ENCODE measurements at regions not wholly inside any gene's neighbourhood (a gene's known extent, or its start where the extent isn't known, plus 50 kb on each side); places are given as distances from the start of the nearest gene placed in this dataset.

DNA sequence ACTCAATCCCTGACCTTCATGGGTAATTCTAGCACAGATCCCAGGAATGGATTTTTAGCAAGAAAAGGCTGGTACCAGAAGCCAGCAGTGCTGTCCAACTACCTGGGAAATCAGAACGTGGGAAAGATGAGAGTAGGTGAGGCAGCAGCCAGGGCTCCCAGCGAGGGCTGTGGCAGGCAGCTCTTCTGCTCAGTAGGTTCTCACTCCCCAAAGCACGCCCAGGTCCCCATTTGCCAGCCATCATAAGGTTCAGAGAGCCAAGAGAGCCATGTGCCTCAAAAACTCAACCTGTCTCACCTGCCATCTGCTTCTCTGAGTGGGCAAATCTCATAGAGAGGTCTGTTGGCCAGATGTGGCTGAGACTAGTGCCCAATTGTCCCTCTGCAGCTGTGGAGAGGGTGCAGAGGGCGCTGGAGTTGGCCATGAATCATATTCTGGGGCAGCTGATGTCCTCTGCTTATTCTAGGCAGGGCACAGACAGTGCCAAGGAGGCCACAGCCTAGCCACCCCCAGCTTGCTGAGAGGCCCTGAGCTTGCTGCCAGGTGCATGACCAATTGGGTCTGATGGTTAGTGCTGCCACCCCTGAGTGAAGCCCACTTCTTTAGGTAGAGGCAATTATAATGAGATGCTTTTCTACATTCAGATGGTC is 81.7 kb upstream of the GATB start:
- Histone ChIP-seq H3K4me3 (no peak overlapping the region), H3K9me3 (no peaks in the 10 kb centered on the region), H3K27ac (no peak overlapping the region), H3K4me1 (replicated peaks) (no peaks in the 10 kb centered on the region), H3K27me3 (replicated peaks; ENCODE audit: insufficient read depth) (no peaks in the 10 kb centered on the region), H3K36me3 (no peaks in the 10 kb centered on the region)
- TF ChIP-seq POLR2A (IDR thresholded peaks at IDR 0.05), result no peak
- TF ChIP-seq, protein P1, sequence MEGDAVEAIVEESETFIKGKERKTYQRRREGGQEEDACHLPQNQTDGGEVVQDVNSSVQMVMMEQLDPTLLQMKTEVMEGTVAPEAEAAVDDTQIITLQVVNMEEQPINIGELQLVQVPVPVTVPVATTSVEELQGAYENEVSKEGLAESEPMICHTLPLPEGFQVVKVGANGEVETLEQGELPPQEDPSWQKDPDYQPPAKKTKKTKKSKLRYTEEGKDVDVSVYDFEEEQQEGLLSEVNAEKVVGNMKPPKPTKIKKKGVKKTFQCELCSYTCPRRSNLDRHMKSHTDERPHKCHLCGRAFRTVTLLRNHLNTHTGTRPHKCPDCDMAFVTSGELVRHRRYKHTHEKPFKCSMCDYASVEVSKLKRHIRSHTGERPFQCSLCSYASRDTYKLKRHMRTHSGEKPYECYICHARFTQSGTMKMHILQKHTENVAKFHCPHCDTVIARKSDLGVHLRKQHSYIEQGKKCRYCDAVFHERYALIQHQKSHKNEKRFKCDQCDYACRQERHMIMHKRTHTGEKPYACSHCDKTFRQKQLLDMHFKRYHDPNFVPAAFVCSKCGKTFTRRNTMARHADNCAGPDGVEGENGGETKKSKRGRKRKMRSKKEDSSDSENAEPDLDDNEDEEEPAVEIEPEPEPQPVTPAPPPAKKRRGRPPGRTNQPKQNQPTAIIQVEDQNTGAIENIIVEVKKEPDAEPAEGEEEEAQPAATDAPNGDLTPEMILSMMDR (IDR thresholded peaks at IDR 0.05), result no peak
- TF ChIP-seq POLR2AphosphoS5 (IDR thresholded peaks at IDR 0.05), result no peak
- DNase-seq (ENCODE audit: low spot score), result no peak
- intact Hi-C loops (cut with DNase I), result no loop called here
- WGBS, result 86% methylated on average over 4 of the region's 4 CpGs

- H3K4me3 ChIP-seq, result no peak overlapping the region
- TF ChIP-seq POLR2A (IDR thresholded peaks at IDR 0.05), result no peak
- TF ChIP-seq, protein P1 (IDR thresholded peaks at IDR 0.05), result no peak
- TF ChIP-seq POLR2AphosphoS5 (IDR thresholded peaks at IDR 0.05), result no peak
- no peaks in the 10 kb centered on the region for H3K27me3 ChIP-seq (replicated peaks; ENCODE audit: insufficient read depth)
- no peaks in the 10 kb centered on the region for H3K9me3 ChIP-seq
- WGBS, result 81% methylated on average over 10 of the region's 10 CpGs
- no peaks in the 10 kb centered on the region for H3K4me1 ChIP-seq (replicated peaks)
- no peak for DNase-seq (ENCODE audit: low spot score)
- H3K27ac ChIP-seq, result no peak overlapping the region
- H3K36me3 ChIP-seq, result no peaks in the 10 kb centered on the region
- intact Hi-C loops (cut with DNase I), result no loop called here
Measured at GRCh38 chr4:151841107-151841506, 80.3 kb upstream of the GATB start.

DNA sequence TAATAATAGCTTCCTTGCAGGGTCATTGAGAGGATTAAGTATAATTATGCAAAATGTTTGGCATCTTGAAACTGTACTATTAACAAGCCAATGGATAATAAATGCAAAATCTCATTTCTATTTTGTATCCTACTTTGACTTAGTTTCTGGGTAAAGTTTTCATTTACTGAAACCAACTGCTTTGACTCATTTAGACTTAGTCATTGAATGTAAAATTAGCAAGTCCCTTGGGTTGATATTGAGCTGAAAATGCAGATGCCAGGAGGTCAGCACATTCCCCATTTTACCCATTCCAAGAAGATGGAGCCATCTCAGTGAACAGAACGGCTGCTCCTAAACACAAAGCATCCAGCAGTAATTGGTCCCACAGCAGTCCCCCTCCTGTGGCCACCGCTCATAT is 74.7 kb upstream of the GATB start:
- Histone ChIP-seq H3K27me3 (replicated peaks; ENCODE audit: insufficient read depth) (no peaks in the 10 kb centered on the region), H3K36me3 (no peaks in the 10 kb centered on the region), H3K9me3 (no peaks in the 10 kb centered on the region), H3K27ac (no peak overlapping the region), H3K4me1 (replicated peaks) (no peaks in the 10 kb centered on the region), H3K4me3 (no peak overlapping the region)
- WGBS, result 93% methylated on average over 2 of the region's 2 CpGs
- DNase-seq (ENCODE audit: low spot score), result no peak
- intact Hi-C loops (cut with DNase I), result no loop called here
- TF ChIP-seq POLR2A (IDR thresholded peaks at IDR 0.05) (no peak), POLR2AphosphoS5 (IDR thresholded peaks at IDR 0.05) (no peak)
- TF ChIP-seq, protein P1 (IDR thresholded peaks at IDR 0.05), result no peak

- no peaks in the 10 kb centered on the region for H3K4me1 ChIP-seq (replicated peaks)
- intact Hi-C loops (cut with DNase I), result no loop called here
- no peak overlapping the region for H3K4me3 ChIP-seq
- TF ChIP-seq POLR2A (IDR thresholded peaks at IDR 0.05) (no peak), POLR2AphosphoS5 (IDR thresholded peaks at IDR 0.05) (no peak)
- TF ChIP-seq, protein P1 (IDR thresholded peaks at IDR 0.05), result no peak
- no peaks in the 10 kb centered on the region for H3K9me3 ChIP-seq
- H3K27me3 ChIP-seq (replicated peaks; ENCODE audit: insufficient read depth), result no peaks in the 10 kb centered on the region
- DNase-seq (ENCODE audit: low spot score), result no peak
- H3K27ac ChIP-seq, result no peak overlapping the region
- no peaks in the 10 kb centered on the region for H3K36me3 ChIP-seq
Measured at GRCh38 chr4:151833174-151833573, 72.4 kb upstream of the GATB start.

DNA sequence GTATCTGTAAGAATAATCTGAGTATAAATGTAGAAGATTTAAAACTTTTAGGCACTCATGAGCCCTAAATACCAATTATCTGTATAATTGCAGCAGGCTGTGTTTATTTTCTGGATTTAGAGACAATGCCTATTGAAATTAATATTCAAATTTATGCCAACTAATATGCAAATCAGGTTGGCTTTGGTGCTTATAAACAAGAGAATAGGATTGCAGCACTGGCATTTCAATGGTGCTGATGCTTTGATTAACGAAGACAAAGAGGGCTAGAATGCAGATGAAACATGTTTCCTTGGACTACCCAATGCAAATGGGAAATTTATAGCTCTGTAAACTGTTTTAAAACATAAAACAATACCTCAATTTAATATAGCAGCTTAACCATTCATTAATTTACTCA is 70.7 kb upstream of the GATB start:
- no peaks in the 10 kb centered on the region for H3K9me3 ChIP-seq
- H3K27ac ChIP-seq, result no peak overlapping the region
- H3K4me1 ChIP-seq (replicated peaks), result no peaks in the 10 kb centered on the region
- TF ChIP-seq POLR2AphosphoS5 (IDR thresholded peaks at IDR 0.05), result no peak
- TF ChIP-seq, protein P1 (IDR thresholded peaks at IDR 0.05), result no peak
- TF ChIP-seq POLR2A (IDR thresholded peaks at IDR 0.05), result no peak
- no peaks in the 10 kb centered on the region for H3K36me3 ChIP-seq
- H3K4me3 ChIP-seq, result no peak overlapping the region
- DNase-seq (ENCODE audit: low spot score), result no peak
- H3K27me3 ChIP-seq (replicated peaks; ENCODE audit: insufficient read depth), result no peaks in the 10 kb centered on the region
- intact Hi-C loops (cut with DNase I), result no loop called here
- WGBS, result 66% methylated on average over 1 of the region's 1 CpG
